T-cell (primary cell): ENCODE measurements at regions not wholly inside any gene's neighbourhood (a gene's known extent, or its start where the extent isn't known, plus 50 kb on each side); places are given as distances from the start of the nearest gene placed in this dataset.
A peak's percentile ranks its signal among the peaks of the same experiment; 100 is the strongest.

Experiments
- ATAC-seq, 4 experiments: fragments of 200-7000 bp in 3 of 4; fragments of 150-1000 bp in 1 of 4; cut with Tn5 transposase; replicated peaks in 1 of 4; 1 replicate in 3 of 4; 2 replicates in 1 of 4; pipeline ENCODE4 v1.10.0; 2021; ENCODE audit warnings: moderate library complexity in 3 of 4, mild to moderate bottlenecking in 2 of 4, moderate number of reproducible peaks in 1 of 4
- CTCF ChIA-PET, 2 donors: fragments of 300-600 bp; sonication (Branson Sonifier 250); formaldehyde crosslinking; loops; one replicate each; lab custom pipeline; 2022; ENCODE audit warnings: antibody characterized with exemption in 2 of 2; lab: Charles Lee
- POLR2A ChIA-PET, 2 donors: fragments of 300-600 bp; sonication (Branson Sonifier 250); formaldehyde crosslinking; loops; one replicate each; lab custom pipeline; 2022; ENCODE audit warnings: antibody characterized with exemption in 2 of 2; lab: Charles Lee
- DNase-seq, 35 experiments: peaks; one replicate each; pipeline versions ENCODE4 v3.0.0 to v3.0.0-alpha.2; 2013 to 2023
- H3K27ac ChIP-seq: one replicate; pipeline ENCODE4 v1.5.1; 2013; ENCODE audit warnings: low read length
- H3K27me3 ChIP-seq, 2 experiments: replicated peaks in 1 of 2; 1 replicate in 1 of 2; 2 replicates in 1 of 2; pipeline versions ENCODE4 v1.6.1 to v1.7.0; 2013; ENCODE audit warnings: low read length in 1 of 2, mixed read lengths in 1 of 2; ENCODE audit not compliant: control insufficient read depth in 2 of 2, insufficient read depth in 2 of 2; ENCODE audit errors: extremely low read depth in 1 of 2
- H3K36me3 ChIP-seq, 2 donors: 1 replicate in 1 of 2; 2 replicates in 1 of 2; pipeline versions ENCODE4 v1.6.1 to v1.7.0; 2013; ENCODE audit warnings: low read length in 1 of 2; ENCODE audit not compliant: control insufficient read depth in 2 of 2, insufficient read depth in 1 of 2; ENCODE audit errors: extremely low read depth in 1 of 2
- H3K4me1 ChIP-seq, 2 experiments: 1 replicate in 1 of 2; 2 replicates in 1 of 2; pipeline versions ENCODE4 v1.6.1 to v1.7.0; 2013; ENCODE audit warnings: low read length in 2 of 2, mixed read lengths in 1 of 2; ENCODE audit not compliant: insufficient read depth in 2 of 2, control insufficient read depth in 1 of 2; ENCODE audit errors: extremely low read depth in 1 of 2
- H3K4me3 ChIP-seq, 2 donors: 1 replicate in 1 of 2; 2 replicates in 1 of 2; pipeline versions ENCODE4 v1.5.1 to v1.7.0; 2013; ENCODE audit warnings: mild to moderate bottlenecking in 2 of 2, low read length in 1 of 2, moderate library complexity in 1 of 2; ENCODE audit not compliant: control insufficient read depth in 1 of 2; ENCODE audit errors: extremely low read depth in 1 of 2
- H3K9me3 ChIP-seq: 2 replicates; pipeline ENCODE4 v1.7.0; 2013
- H3K27ac Mint-ChIP-seq, 2 donors: one replicate each; pipeline ENCODE4 v1.8.0; 2020 to 2021; ENCODE audit warnings: mild to moderate bottlenecking in 2 of 2, mixed read lengths in 2 of 2
- H3K27me3 Mint-ChIP-seq, 2 donors: one replicate each; pipeline ENCODE4 v1.8.0; 2021 to 2022; ENCODE audit warnings: mixed read lengths in 2 of 2
- H3K36me3 Mint-ChIP-seq: one replicate; pipeline ENCODE4 v1.8.0; 2021; ENCODE audit warnings: mixed read lengths
- H3K4me1 Mint-ChIP-seq, 3 donors: one replicate each; pipeline ENCODE4 v1.8.0; 2020 to 2022; ENCODE audit warnings: mixed read lengths in 3 of 3, mild to moderate bottlenecking in 1 of 3
- H3K4me3 Mint-ChIP-seq, 3 donors: one replicate each; pipeline ENCODE4 v1.8.0; 2020 to 2022; ENCODE audit warnings: mild to moderate bottlenecking in 3 of 3, mixed read lengths in 3 of 3, moderate library complexity in 3 of 3
- H3K9me3 Mint-ChIP-seq, 3 donors: one replicate each; pipeline ENCODE4 v1.8.0; 2020 to 2022; ENCODE audit warnings: mixed read lengths in 3 of 3
- WGBS: methylation state at CpG from one replicate; pipeline ENCODE4 v1.1.5; 2013; ENCODE audit warnings: missing lambda C conversion rate; ENCODE audit not compliant: insufficient coverage; 5-methylcytosine and 5-hydroxymethylcytosine counted together

DNA sequence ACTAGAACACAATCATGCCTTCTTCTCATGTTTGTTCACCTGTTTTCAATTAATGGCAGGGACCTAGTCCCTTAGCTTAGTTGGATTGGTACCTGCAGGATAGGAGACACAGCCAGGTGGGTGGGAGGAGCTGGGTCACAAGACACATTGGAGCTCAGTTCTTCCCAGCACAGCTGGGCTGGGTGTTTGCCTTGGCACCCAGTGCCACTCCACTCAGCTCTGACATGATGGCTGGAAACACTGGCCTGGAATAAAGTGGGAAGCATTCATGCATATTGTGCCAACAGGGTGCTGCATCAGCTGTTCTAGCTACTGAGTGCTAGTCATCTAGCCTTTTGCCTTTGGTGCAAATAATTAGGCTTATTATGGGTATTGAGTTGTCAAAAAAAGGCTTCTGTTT, 226.1 kb downstream of the PTEN start:
- Mint-ChIP-seq H3K9me3 (peaks cover 0 to 8% (median 0%) of the 10 kb centered on the region in 3 donors), H3K27me3 (no peaks in the 10 kb centered on the region), H3K27ac (peak overlapping the region; percentile 92 to 95), H3K4me3 (no peak overlapping the region), H3K36me3 (no peaks in the 10 kb centered on the region), H3K4me1 (peaks cover 43 to 47% (median 45%) of the 10 kb centered on the region in 3 donors)
- POLR2A ChIA-PET = no interaction called here
- ATAC-seq (no peak), DNase-seq (no peak)
- Histone ChIP-seq H3K27me3 (no peaks in the 10 kb centered on the region), H3K9me3 (no peaks in the 10 kb centered on the region), H3K4me3 (no peak overlapping the region), H3K27ac (no peak overlapping the region), H3K36me3 (no peaks in the 10 kb centered on the region), H3K4me1 (peaks cover 24 to 32% of the 10 kb centered on the region in 2 experiments)
- CTCF ChIA-PET = interaction anchor here in 1 of 2 donors (0.7 to 1.0 kb wide), 2 partner anchors 16 to 24 kb away, joined by 5 to 8 read pairs; no protein-coding TSS in a partner anchor

DNA sequence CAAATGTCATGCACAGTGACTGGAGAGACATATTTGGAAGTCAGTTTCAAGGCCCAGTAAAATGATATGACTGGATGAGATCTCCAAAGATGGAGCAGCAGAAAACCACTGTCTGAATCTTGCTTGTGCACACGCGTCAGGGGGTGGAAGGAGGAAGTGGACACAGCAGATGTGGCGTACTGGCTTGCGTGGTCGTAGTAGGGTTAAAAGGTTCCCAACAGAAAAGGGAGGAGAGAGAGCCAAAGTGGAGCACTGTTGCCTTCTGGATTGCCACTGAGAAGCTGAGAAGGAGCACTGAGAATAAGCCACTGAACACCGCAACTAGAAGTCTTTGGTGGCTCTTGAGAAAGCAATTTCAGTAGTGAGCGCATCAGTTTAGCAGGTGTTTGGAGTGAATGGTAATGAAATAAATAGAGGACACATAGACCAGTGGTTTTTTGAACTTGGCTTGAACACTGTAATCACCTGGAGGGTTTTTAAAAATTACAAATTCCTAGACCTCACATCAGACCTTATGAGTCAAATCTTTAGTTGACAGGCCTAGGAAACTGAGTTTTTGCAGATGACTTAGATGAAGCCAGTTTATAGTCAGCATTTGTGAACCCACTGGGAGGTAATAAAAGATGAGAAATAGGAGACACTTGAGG, 227.3 kb downstream of the PTEN start:
- Mint-ChIP-seq H3K9me3 (peaks cover 0 to 8% (median 0%) of the 10 kb centered on the region in 3 donors), H3K4me1 (peaks cover 44 to 53% (median 49%) of the 10 kb centered on the region in 3 donors), H3K36me3 (no peaks in the 10 kb centered on the region), H3K27ac (peak overlapping the region; percentile 92 to 95), H3K27me3 (no peaks in the 10 kb centered on the region), H3K4me3 (peak overlapping the region in 2 of 3 donors; percentile 34 to 57)
- H3K27me3 ChIP-seq = no peaks in the 10 kb centered on the region
- no peaks in the 10 kb centered on the region for H3K36me3 ChIP-seq
- 63% methylated on average over 7 of the region's 7 CpGs for WGBS
- peak overlapping the region; percentile 74 for H3K27ac ChIP-seq
- DNase-seq (no peak), ATAC-seq (no peak)
- no peak overlapping the region for H3K4me3 ChIP-seq
- CTCF ChIA-PET = interaction anchor here (0.5 to 1.9 kb wide), 18 partner anchors 15 to 298 kb away, joined by 3 to 15 read pairs (median 4); partner anchors contain the start of gene KLLN (in 1 of the 2)
- H3K4me1 ChIP-seq = peaks cover 24 to 32% of the 10 kb centered on the region in 2 experiments
- POLR2A ChIA-PET = interaction anchor here in 1 of 2 donors (0.6 kb wide), 1 partner anchor 55 kb away, joined by 15 read pairs; no protein-coding TSS in a partner anchor
- H3K9me3 ChIP-seq = no peaks in the 10 kb centered on the region

DNA sequence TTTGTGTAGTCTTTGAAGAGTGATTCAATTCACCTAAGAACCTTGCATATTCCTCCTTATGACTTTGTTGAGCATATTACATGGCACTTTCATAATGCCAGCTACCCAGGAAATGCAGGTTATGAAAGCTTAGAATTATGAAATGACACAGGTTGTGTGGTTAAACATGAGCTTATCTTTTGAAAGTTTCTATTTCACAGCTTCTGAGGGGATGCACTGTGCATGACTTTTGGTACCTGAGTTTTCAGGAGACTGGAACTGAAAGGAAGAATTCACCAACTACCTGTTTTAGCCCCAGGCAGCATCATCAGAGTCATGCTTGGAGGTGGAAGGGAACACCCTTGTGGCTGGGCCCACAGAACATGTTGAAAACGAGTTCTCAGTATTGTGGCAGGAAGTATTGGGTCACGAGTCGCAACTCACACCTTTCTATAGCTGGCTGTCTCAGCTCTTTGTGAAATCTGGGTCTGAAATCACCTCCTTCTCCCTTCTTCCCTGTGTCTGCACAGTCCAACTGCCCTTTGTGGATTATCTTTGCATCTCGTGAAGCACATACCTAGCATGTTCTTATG, 228.2 kb downstream of the PTEN start:
- DNase-seq = peak; percentile 36 to 83 (median 68)

DNA sequence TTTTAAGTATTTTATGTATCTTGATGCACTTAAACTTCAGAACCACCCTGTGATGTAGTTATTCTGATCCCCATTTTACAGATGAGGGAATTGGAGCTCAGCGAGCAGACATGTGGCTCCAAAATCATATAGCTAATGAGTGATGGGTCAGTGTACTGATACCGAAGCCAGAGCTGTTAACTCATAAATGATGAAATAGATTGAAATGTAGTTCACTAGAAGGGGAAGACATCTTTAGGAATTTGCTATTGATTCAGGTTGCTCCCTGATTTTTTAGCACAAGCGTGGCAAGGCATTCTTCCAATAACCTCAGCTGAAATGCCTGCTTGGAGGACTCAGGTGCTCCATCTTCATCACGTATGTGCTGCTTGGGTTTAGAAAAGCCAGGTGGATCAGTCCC, 228.8 kb downstream of the PTEN start:
- H3K4me3 Mint-ChIP-seq = no peak overlapping the region

More for the DNA sequence above, 228.2 kb downstream of the PTEN start:
- WGBS = 0% methylated on average over 1 of the region's 4 CpGs
- no peaks in the 10 kb centered on the region for H3K36me3 ChIP-seq
- ChIA-PET POLR2A (interaction anchor here (0.5 to 1.0 kb wide), 4 partner anchors 11 to 228 kb away, joined by 3 to 15 read pairs (median 4); partner anchors contain the start of genes KLLN (in 1 of the 2) and PTEN (in 1 of the 2)), CTCF (interaction anchor here (0.7 to 1.9 kb wide), 18 partner anchors 9 to 298 kb away, joined by 3 to 15 read pairs (median 4); partner anchors contain the start of gene KLLN (in 1 of the 2))
- H3K9me3 Mint-ChIP-seq = peaks cover 0 to 8% (median 0%) of the 10 kb centered on the region in 3 donors
- peak overlapping the region in 1 of 3 donors; percentile 57 for H3K4me3 Mint-ChIP-seq
- H3K4me3 ChIP-seq = no peak overlapping the region
- H3K27ac ChIP-seq = peak overlapping the region; percentile 74
- H3K4me1 Mint-ChIP-seq = peaks cover 44 to 53% (median 49%) of the 10 kb centered on the region in 3 donors
- no peaks in the 10 kb centered on the region for H3K36me3 Mint-ChIP-seq
- peak; percentile 97 to 99 (median 98) for ATAC-seq
- H3K27me3 Mint-ChIP-seq = no peaks in the 10 kb centered on the region
- peaks cover 24 to 32% of the 10 kb centered on the region in 2 experiments for H3K4me1 ChIP-seq
- H3K27ac Mint-ChIP-seq = peak overlapping the region; percentile 92 to 95
- H3K9me3 ChIP-seq = no peaks in the 10 kb centered on the region
- no peaks in the 10 kb centered on the region for H3K27me3 ChIP-seq

DNA sequence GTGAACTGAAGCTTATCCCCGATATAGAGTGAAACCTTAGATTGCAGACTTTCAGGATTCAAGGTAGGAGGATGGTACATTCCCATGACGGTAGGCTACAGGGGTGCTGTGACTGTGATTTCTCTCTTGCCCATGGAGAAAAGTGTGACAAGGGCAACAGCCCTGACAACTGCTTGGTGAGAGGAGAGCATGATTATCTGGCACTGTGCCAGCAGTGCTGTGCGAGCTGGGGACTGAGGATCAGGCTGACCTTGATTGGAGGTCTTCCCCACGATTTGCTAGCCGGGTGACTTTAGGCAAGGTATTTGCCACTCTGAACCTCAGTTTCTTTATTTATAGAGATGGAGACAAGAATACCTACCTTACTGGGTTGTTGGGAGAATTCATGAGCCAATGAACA, 229.5 kb downstream of the PTEN start:
- no peak for ATAC-seq
- H3K27ac Mint-ChIP-seq = peak overlapping the region; percentile 92 to 95

More for the DNA sequence above, 228.8 kb downstream of the PTEN start:
- H3K36me3 Mint-ChIP-seq = no peaks in the 10 kb centered on the region
- Histone ChIP-seq H3K9me3 (no peaks in the 10 kb centered on the region), H3K36me3 (no peaks in the 10 kb centered on the region), H3K27ac (peak overlapping the region; percentile 74), H3K27me3 (no peaks in the 10 kb centered on the region), H3K4me3 (no peak overlapping the region), H3K4me1 (peaks cover 24 to 32% of the 10 kb centered on the region in 2 experiments)
- H3K9me3 Mint-ChIP-seq = peaks cover 0 to 8% (median 0%) of the 10 kb centered on the region in 3 donors
- DNase-seq = no peak
- no peak for ATAC-seq
- POLR2A ChIA-PET = interaction anchor here (0.5 to 1.0 kb wide), 3 partner anchors 12 to 229 kb away, joined by 3 to 5 read pairs (median 4); partner anchors contain the start of genes KLLN (in 1 of the 2) and PTEN (in 1 of the 2)
- CTCF ChIA-PET = interaction anchor here (0.5 to 1.9 kb wide), 11 partner anchors 8 to 297 kb away, joined by 3 to 15 read pairs (median 5); partner anchors contain the start of gene KLLN (in 1 of the 2)
- peak overlapping the region; percentile 92 to 95 for H3K27ac Mint-ChIP-seq
- peaks cover 44 to 49% (median 48%) of the 10 kb centered on the region in 3 donors for H3K4me1 Mint-ChIP-seq
- H3K27me3 Mint-ChIP-seq = no peaks in the 10 kb centered on the region
- WGBS = 88% methylated on average over 1 of the region's 4 CpGs

DNA sequence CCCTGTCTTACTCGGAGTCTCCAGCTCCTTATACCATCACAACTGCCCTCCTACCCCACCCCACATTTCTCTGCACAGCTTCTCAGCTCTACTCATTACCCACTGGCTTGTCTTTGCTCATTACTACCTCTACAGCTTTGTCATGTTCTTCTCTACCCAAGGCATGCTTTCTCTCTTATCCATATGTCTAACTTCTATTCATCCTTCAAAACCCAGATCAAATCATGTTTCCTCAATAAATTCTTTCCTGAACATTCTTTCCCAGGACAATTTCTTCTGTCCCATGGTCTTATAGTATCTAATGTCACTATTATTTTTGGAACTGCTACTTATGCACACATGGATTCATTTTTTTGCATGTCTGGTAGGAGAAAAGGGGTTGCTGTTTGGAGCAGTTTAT, 231.4 kb downstream of the PTEN start:
- no peak overlapping the region for H3K27ac Mint-ChIP-seq
- H3K27me3 Mint-ChIP-seq = no peaks in the 10 kb centered on the region
- ATAC-seq (no peak), DNase-seq (no peak)
- Histone ChIP-seq H3K9me3 (no peaks in the 10 kb centered on the region), H3K4me1 (peaks cover 24 to 32% of the 10 kb centered on the region in 2 experiments), H3K27ac (no peak overlapping the region), H3K27me3 (no peaks in the 10 kb centered on the region), H3K4me3 (no peak overlapping the region), H3K36me3 (no peaks in the 10 kb centered on the region)
- WGBS = 91% methylated on average over 1 of the region's 1 CpG
- ChIA-PET POLR2A (no interaction called here), CTCF (no interaction called here)
- no peak overlapping the region for H3K4me3 Mint-ChIP-seq
- H3K4me1 Mint-ChIP-seq = peaks cover 41 to 45% (median 42%) of the 10 kb centered on the region in 3 donors
- H3K9me3 Mint-ChIP-seq = peaks cover 0 to 8% (median 0%) of the 10 kb centered on the region in 3 donors
- H3K36me3 Mint-ChIP-seq = no peaks in the 10 kb centered on the region

More for the DNA sequence above, 229.5 kb downstream of the PTEN start:
- Histone ChIP-seq H3K36me3 (no peaks in the 10 kb centered on the region), H3K9me3 (no peaks in the 10 kb centered on the region), H3K27me3 (no peaks in the 10 kb centered on the region), H3K27ac (no peak overlapping the region), H3K4me1 (peaks cover 24 to 32% of the 10 kb centered on the region in 2 experiments), H3K4me3 (no peak overlapping the region)
- peaks cover 44 to 49% (median 46%) of the 10 kb centered on the region in 3 donors for H3K4me1 Mint-ChIP-seq
- peak in 4 of 35 experiments; percentile 2 to 51 (median 13) for DNase-seq
- H3K4me3 Mint-ChIP-seq = no peak overlapping the region
- ChIA-PET CTCF (interaction anchor here (0.5 to 1.9 kb wide), 4 partner anchors 15 to 292 kb away, joined by 3 to 10 read pairs (median 5); partner anchors contain the start of gene KLLN (in 1 of the 2)), POLR2A (no interaction called here)
- no peaks in the 10 kb centered on the region for H3K27me3 Mint-ChIP-seq
- 88% methylated on average over 2 of the region's 5 CpGs for WGBS
- peaks cover 0 to 8% (median 0%) of the 10 kb centered on the region in 3 donors for H3K9me3 Mint-ChIP-seq
- H3K36me3 Mint-ChIP-seq = no peaks in the 10 kb centered on the region
